ENCODE measurements at regions not wholly inside any gene's neighbourhood (a gene's known extent, or its start where the extent isn't known, plus 50 kb on each side); places are given as distances from the start of the nearest gene placed in this dataset.
"Not testable (repeated sequence)": the region's sequence is repeated elsewhere in the genome, so short reads cannot be mapped to it uniquely, and the experiment has no call there.

DNA sequence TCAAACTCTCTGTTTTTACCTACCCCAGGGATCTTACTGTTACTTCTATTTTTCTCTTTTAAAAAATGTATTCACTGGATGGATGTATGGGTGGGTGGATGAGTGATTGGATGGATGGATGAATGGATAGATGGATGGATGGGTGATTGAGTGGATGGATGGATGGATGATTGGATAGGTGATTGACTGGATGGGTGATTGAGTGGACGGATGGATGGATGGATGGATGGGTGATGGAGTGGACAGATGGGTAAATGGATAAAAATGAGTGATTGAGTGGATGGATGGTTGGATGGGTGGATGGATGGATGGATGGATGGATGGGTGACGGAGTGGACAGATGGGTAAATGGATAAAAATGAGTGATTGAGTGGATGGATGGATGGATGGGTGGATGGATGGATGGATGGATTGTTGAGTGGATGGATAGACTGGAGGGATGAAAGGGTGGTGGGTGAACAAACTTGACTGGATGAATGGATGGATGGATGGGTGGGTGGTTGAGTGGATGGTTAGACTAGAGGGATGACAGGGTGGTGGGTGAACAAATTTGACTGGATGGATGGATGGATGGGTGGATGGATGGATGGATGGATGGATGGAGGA is 118.0 kb upstream of the ZBTB40 start:
- Mint-ChIP-seq H3K9me3 (peaks cover 4% of the 10 kb centered on the region), H3K27ac (peak overlapping the region; percentile 8), H3K4me3 (no peak overlapping the region), H3K27me3 (peaks cover 12% of the 10 kb centered on the region), H3K36me3 (no peaks in the 10 kb centered on the region), H3K4me1 (ENCODE audit: unreplicated experiment) (peaks cover 22% of the 10 kb centered on the region)
- DNase-seq (ENCODE audit: extremely low spot score, unreplicated experiment): no peak
- TF ChIP-seq CTCF (conservative IDR thresholded peaks at IDR 0.05): no peak

DNA sequence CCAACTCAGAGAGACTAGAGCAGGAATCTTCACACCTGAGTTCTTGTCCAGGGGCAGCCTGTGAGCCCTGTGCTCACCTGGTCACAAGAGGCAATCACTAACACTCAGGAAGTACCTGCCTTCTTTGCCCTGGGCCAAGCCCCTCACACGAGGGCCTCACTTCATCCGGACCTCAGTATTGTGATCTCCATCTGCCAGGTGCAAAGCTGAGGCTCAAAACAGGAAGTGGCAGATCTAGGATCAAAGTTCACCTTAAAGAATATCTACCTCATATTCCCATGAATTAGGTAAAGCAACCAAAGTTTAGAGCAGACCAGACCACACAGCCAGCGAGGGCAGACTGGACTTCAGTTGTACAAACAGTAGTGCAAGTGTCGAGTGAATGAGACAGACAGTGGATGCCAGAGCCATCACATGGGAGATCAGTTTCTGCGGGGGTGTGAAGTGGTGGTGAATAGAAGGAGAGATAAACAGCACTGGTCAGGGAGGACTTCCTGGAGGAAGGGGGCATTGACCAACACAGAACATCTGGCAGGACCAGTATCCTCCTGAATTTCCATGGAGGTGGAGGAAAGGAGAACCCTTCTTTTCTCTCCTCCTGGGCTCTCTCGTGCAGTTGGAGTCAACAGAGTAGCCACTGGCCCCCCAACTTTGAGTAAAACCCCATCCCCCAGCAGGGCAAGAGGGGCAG is 116.6 kb upstream of the ZBTB40 start:
- Mint-ChIP-seq H3K27ac (no peak overlapping the region), H3K4me1 (ENCODE audit: unreplicated experiment) (peaks cover 19% of the 10 kb centered on the region), H3K4me3 (no peak overlapping the region), H3K36me3 (no peaks in the 10 kb centered on the region), H3K27me3 (peaks cover 17% of the 10 kb centered on the region), H3K9me3 (peaks cover 4% of the 10 kb centered on the region)
- DNase-seq (ENCODE audit: extremely low spot score, unreplicated experiment): no peak
- TF ChIP-seq CTCF (conservative IDR thresholded peaks at IDR 0.05): no peak

GRCh38 chr1:22336274-22336673 is 115.4 kb upstream of the ZBTB40 start:
- DNase-seq (ENCODE audit: extremely low spot score, unreplicated experiment); H3K9me3 Mint-ChIP-seq; H3K4me3 Mint-ChIP-seq; H3K27ac Mint-ChIP-seq; H3K36me3 Mint-ChIP-seq: not testable (repeated sequence)
- Mint-ChIP-seq H3K27me3 (peaks cover 21% of the 10 kb centered on the region), H3K4me1 (ENCODE audit: unreplicated experiment) (peaks cover 29% of the 10 kb centered on the region)

- H3K9me3 Mint-ChIP-seq; DNase-seq (ENCODE audit: extremely low spot score, unreplicated experiment); H3K4me3 Mint-ChIP-seq; H3K36me3 Mint-ChIP-seq; H3K27ac Mint-ChIP-seq: not testable (repeated sequence)
- Mint-ChIP-seq H3K4me1 (ENCODE audit: unreplicated experiment) (peaks cover 32% of the 10 kb centered on the region), H3K27me3 (peaks cover 22% of the 10 kb centered on the region)
Measured at GRCh38 chr1:22336696-22337545, 114.7 kb upstream of the ZBTB40 start.

GRCh38 chr1:22338071-22338765 is 113.4 kb upstream of the ZBTB40 start:
- TF ChIP-seq CTCF (conservative IDR thresholded peaks at IDR 0.05): no peak
- Mint-ChIP-seq H3K36me3 (no peaks in the 10 kb centered on the region), H3K4me3 (no peak overlapping the region), H3K27me3 (peaks cover 25% of the 10 kb centered on the region), H3K4me1 (ENCODE audit: unreplicated experiment) (peaks cover 35% of the 10 kb centered on the region), H3K9me3 (peaks cover 4% of the 10 kb centered on the region), H3K27ac (no peak overlapping the region)
- no peak for DNase-seq (ENCODE audit: extremely low spot score, unreplicated experiment)

DNA sequence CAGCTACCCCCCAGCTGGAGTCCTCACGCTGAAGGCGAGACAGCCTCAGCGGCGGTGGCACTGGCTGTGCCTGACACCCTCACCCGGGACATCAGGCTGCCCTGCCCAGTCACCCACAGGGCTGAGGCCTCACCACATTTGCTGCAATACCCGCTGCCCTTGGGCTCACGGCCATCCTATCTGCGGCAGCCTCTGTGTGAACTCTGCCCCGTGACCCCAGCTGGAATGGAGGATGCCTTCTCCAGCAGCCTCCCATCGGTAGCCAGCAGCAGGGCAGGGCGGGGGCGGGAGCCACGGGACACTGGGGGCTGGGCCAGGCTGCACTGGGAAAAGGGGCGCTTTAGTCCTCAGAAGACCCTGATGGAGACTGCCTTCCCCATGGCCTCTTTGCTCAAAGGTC is 112.4 kb upstream of the ZBTB40 start:
- Mint-ChIP-seq H3K4me1 (ENCODE audit: unreplicated experiment) (peaks cover 43% of the 10 kb centered on the region), H3K36me3 (no peaks in the 10 kb centered on the region), H3K9me3 (peaks cover 4% of the 10 kb centered on the region), H3K27me3 (peaks cover 25% of the 10 kb centered on the region), H3K4me3 (no peak overlapping the region), H3K27ac (no peak overlapping the region)
- TF ChIP-seq CTCF (conservative IDR thresholded peaks at IDR 0.05): no peak
- no peak for DNase-seq (ENCODE audit: extremely low spot score, unreplicated experiment)
